ENCODE measurements at regions not wholly inside any gene's neighbourhood (a gene's known extent, or its start where the extent isn't known, plus 50 kb on each side); places are given as distances from the start of the nearest gene placed in this dataset.

- no peaks in the 10 kb centered on the region for H3K4me1 ChIP-seq (ENCODE audit: insufficient read depth, insufficient read length)
- DNase-seq (ENCODE audit: low read depth, low spot score), result no peak
- H3K9ac ChIP-seq (ENCODE audit: insufficient read length, low read depth), result no peak overlapping the region
- H3K36me3 ChIP-seq (ENCODE audit: insufficient read depth, insufficient read length, low read length), result no peaks in the 10 kb centered on the region
- H3K27me3 ChIP-seq (ENCODE audit: insufficient read depth, insufficient read length), result no peaks in the 10 kb centered on the region
- H3K4me3 ChIP-seq (ENCODE audit: insufficient read length, low read depth), result no peak overlapping the region
- TF ChIP-seq YY1 (IDR thresholded peaks at IDR 0.05; ENCODE audit: insufficient read depth, insufficient read length), result no peak
- no peak for TF ChIP-seq SUZ12 (IDR thresholded peaks at IDR 0.05; ENCODE audit: extremely low read depth, insufficient read depth, insufficient read length)
- TF ChIP-seq ZNF274 (IDR thresholded peaks at IDR 0.05; ENCODE audit: low read depth, low read length), result no peak
- no peaks in the 10 kb centered on the region for H3K9me3 ChIP-seq (ENCODE audit: insufficient read depth, low read length)
Observed at GRCh38 chr6:138622967-138623366, 123.7 kb upstream of the NHSL1 start.

GRCh38 chr6:138631566-138631965, 132.3 kb upstream of the NHSL1 start:
- Histone ChIP-seq H3K36me3 (ENCODE audit: insufficient read depth, insufficient read length, low read length) (no peaks in the 10 kb centered on the region), H3K9ac (ENCODE audit: insufficient read length, low read depth) (no peak overlapping the region), H3K27me3 (ENCODE audit: insufficient read depth, insufficient read length) (no peaks in the 10 kb centered on the region), H3K4me1 (ENCODE audit: insufficient read depth, insufficient read length) (no peaks in the 10 kb centered on the region), H3K4me3 (ENCODE audit: insufficient read length, low read depth) (no peak overlapping the region), H3K9me3 (ENCODE audit: insufficient read depth, low read length) (no peaks in the 10 kb centered on the region)
- TF ChIP-seq YY1 (IDR thresholded peaks at IDR 0.05; ENCODE audit: insufficient read depth, insufficient read length), result no peak
- DNase-seq (ENCODE audit: low read depth, low spot score), result no peak

- Histone ChIP-seq H3K36me3 (ENCODE audit: insufficient read depth, insufficient read length, low read length) (no peaks in the 10 kb centered on the region), H3K9me3 (ENCODE audit: insufficient read depth, low read length) (no peaks in the 10 kb centered on the region), H3K9ac (ENCODE audit: insufficient read length, low read depth) (no peak overlapping the region)
Observed at GRCh38 chr6:138637822-138638221, 135.7 kb upstream of the CCDC28A start.

GRCh38 chr6:138638604-138639003, 135.0 kb upstream of the CCDC28A start:
- no peak overlapping the region for H3K4me3 ChIP-seq (ENCODE audit: insufficient read length, low read depth)
- H3K27me3 ChIP-seq (ENCODE audit: insufficient read depth, insufficient read length), result no peaks in the 10 kb centered on the region
- H3K9me3 ChIP-seq (ENCODE audit: insufficient read depth, low read length), result no peaks in the 10 kb centered on the region
- H3K9ac ChIP-seq (ENCODE audit: insufficient read length, low read depth), result no peak overlapping the region
- no peak for DNase-seq (ENCODE audit: low read depth, low spot score)
- TF ChIP-seq SUZ12 (IDR thresholded peaks at IDR 0.05; ENCODE audit: extremely low read depth, insufficient read depth, insufficient read length) (no peak), ZNF274 (IDR thresholded peaks at IDR 0.05; ENCODE audit: low read depth, low read length) (no peak), YY1 (IDR thresholded peaks at IDR 0.05; ENCODE audit: insufficient read depth, insufficient read length) (no peak)
- no peaks in the 10 kb centered on the region for H3K36me3 ChIP-seq (ENCODE audit: insufficient read depth, insufficient read length, low read length)
- H3K4me1 ChIP-seq (ENCODE audit: insufficient read depth, insufficient read length), result no peaks in the 10 kb centered on the region

More at GRCh38 chr6:138637822-138638221, 135.7 kb upstream of the CCDC28A start:
- TF ChIP-seq SUZ12 (IDR thresholded peaks at IDR 0.05; ENCODE audit: extremely low read depth, insufficient read depth, insufficient read length) (no peak), YY1 (IDR thresholded peaks at IDR 0.05; ENCODE audit: insufficient read depth, insufficient read length) (no peak), ZNF274 (IDR thresholded peaks at IDR 0.05; ENCODE audit: low read depth, low read length) (no peak)
- no peaks in the 10 kb centered on the region for H3K27me3 ChIP-seq (ENCODE audit: insufficient read depth, insufficient read length)
- H3K4me3 ChIP-seq (ENCODE audit: insufficient read length, low read depth), result no peak overlapping the region
- H3K4me1 ChIP-seq (ENCODE audit: insufficient read depth, insufficient read length), result no peaks in the 10 kb centered on the region
- no peak for DNase-seq (ENCODE audit: low read depth, low spot score)

GRCh38 chr6:138640028-138640427, 133.5 kb upstream of the CCDC28A start:
- H3K27me3 ChIP-seq (ENCODE audit: insufficient read depth, insufficient read length), result no peaks in the 10 kb centered on the region
- TF ChIP-seq YY1 (IDR thresholded peaks at IDR 0.05; ENCODE audit: insufficient read depth, insufficient read length), result no peak
- no peaks in the 10 kb centered on the region for H3K4me1 ChIP-seq (ENCODE audit: insufficient read depth, insufficient read length)
- no peaks in the 10 kb centered on the region for H3K9me3 ChIP-seq (ENCODE audit: insufficient read depth, low read length)
- H3K36me3 ChIP-seq (ENCODE audit: insufficient read depth, insufficient read length, low read length), result no peaks in the 10 kb centered on the region
- H3K9ac ChIP-seq (ENCODE audit: insufficient read length, low read depth), result no peak overlapping the region
- no peak overlapping the region for H3K4me3 ChIP-seq (ENCODE audit: insufficient read length, low read depth)
- no peak for DNase-seq (ENCODE audit: low read depth, low spot score)

GRCh38 chr6:138643210-138643609, 130.4 kb upstream of the CCDC28A start:
- H3K9ac ChIP-seq (ENCODE audit: insufficient read length, low read depth), result no peak overlapping the region
- no peak for TF ChIP-seq SUZ12 (IDR thresholded peaks at IDR 0.05; ENCODE audit: extremely low read depth, insufficient read depth, insufficient read length)
- TF ChIP-seq ZNF274 (IDR thresholded peaks at IDR 0.05; ENCODE audit: low read depth, low read length), result no peak
- TF ChIP-seq YY1 (IDR thresholded peaks at IDR 0.05; ENCODE audit: insufficient read depth, insufficient read length), result no peak
- no peak overlapping the region for H3K4me3 ChIP-seq (ENCODE audit: insufficient read length, low read depth)
- no peaks in the 10 kb centered on the region for H3K36me3 ChIP-seq (ENCODE audit: insufficient read depth, insufficient read length, low read length)
- DNase-seq (ENCODE audit: low read depth, low spot score), result no peak
- no peaks in the 10 kb centered on the region for H3K9me3 ChIP-seq (ENCODE audit: insufficient read depth, low read length)
- H3K4me1 ChIP-seq (ENCODE audit: insufficient read depth, insufficient read length), result no peaks in the 10 kb centered on the region
- no peaks in the 10 kb centered on the region for H3K27me3 ChIP-seq (ENCODE audit: insufficient read depth, insufficient read length)

- Histone ChIP-seq H3K36me3 (ENCODE audit: insufficient read depth, insufficient read length, low read length) (peaks cover 5% of the 10 kb centered on the region), H3K9me3 (ENCODE audit: insufficient read depth, low read length) (no peaks in the 10 kb centered on the region), H3K9ac (ENCODE audit: insufficient read length, low read depth) (no peak overlapping the region), H3K4me1 (ENCODE audit: insufficient read depth, insufficient read length) (no peaks in the 10 kb centered on the region), H3K27me3 (ENCODE audit: insufficient read depth, insufficient read length) (no peaks in the 10 kb centered on the region), H3K4me3 (ENCODE audit: insufficient read length, low read depth) (no peak overlapping the region)
- DNase-seq (ENCODE audit: low read depth, low spot score), result no peak
- no peak for TF ChIP-seq ZNF274 (IDR thresholded peaks at IDR 0.05; ENCODE audit: low read depth, low read length)
- no peak for TF ChIP-seq YY1 (IDR thresholded peaks at IDR 0.05; ENCODE audit: insufficient read depth, insufficient read length)
- no peak for TF ChIP-seq SUZ12 (IDR thresholded peaks at IDR 0.05; ENCODE audit: extremely low read depth, insufficient read depth, insufficient read length)
Observed at GRCh38 chr6:138645976-138646640, 127.5 kb upstream of the CCDC28A start.

Measured in NT2/D1 (cell line).